NCI-H524 (cell line): ENCODE measurements at regions not wholly inside any gene's neighbourhood (a gene's known extent, or its start where the extent isn't known, plus 50 kb on each side); places are given as distances from the start of the nearest gene placed in this dataset.

ENCODE experiments used
- DNase-seq, 2 experiments: peaks; one replicate each; lab custom pipeline; 2025; lab: John Stamatoyannopoulos, UW

DNA sequence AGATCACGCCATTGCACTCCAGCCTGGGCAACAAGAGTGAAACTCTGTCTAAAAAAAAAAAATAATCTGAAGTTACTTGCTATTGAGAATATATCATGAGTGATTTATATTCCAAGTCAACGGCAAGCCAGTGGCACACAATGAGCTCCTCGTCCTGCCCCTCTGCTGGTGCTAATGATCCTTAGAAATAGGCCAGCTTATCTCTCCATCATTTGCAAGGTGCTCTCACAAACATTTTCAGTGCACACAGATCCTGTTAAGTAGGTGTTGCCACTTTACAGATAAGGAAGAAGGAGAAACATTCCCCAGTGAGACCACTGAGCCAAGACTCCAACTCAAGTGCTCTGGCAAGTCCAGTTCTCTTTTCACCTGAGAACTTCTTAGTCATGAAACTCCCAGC is 91.3 kb upstream of the GPR45 start:
- DNase-seq: no peak

- no peak for DNase-seq
Measured at GRCh38 chr2:105154119-105154818, 87.3 kb upstream of the GPR45 start.

GRCh38 chr2:105156166-105156565 is 85.4 kb upstream of the GPR45 start:
- DNase-seq: no peak

DNA sequence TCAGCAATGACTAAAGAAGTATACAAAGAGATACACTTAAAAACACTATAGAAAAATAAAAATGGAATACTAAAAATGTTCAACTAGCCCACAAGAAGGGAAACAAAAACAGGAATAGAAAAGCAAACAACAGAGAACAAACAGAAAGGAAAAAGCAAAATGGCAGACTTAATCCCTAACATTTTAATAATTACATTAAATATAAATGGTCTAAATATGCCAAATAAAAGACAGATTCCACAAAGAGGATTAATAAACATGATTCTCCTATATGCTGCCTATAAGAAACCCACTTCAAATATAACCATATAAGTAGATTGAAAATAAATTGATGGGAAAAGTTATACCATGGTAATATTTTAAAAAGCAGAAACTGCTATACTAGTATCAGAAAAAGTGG is 83.5 kb upstream of the GPR45 start:
- DNase-seq: no peak

GRCh38 chr2:105166688-105167087 is 74.9 kb upstream of the GPR45 start:
- no peak for DNase-seq

DNA sequence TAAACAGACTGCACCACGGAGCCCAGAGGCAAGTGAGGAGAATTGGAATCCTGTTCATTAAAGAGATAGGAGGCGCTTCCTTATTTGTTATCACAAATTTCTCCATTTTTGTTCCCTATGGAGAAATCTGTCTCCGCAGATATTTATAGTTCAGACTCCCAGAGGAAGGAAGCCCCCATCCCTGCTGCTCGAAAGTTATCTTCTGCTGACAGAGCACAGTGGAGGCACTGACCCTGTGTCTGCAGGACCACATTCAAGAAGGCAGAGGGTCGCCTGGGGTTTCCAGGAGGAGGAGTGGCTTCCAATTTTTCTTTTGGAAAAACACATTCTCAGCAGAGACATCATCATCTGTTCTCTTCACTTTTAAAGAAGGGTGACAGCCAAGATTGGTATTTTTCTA is 73.0 kb upstream of the GPR45 start:
- DNase-seq: no peak

DNA sequence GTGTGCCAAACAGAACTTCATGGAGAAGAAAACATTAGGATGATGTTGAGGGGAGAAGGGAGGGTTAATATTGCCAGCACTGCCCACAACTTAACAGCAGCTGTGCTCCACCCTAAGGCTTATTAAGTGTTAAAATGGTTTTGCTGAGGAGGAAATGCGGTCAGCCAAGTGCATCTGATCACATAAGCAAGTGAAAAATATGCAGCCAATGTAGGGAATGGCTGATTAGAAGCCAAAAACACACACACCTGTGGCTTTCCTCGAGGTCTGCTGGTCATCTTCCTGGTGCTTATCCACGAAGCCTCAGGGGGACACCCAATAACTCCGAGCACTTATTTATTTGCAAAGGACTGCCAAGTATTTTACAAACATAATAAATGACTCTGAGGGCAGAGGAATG is 66.3 kb upstream of the GPR45 start:
- DNase-seq: no peak

GRCh38 chr2:105176429-105176828 is 65.1 kb upstream of the GPR45 start:
- DNase-seq: no peak

- no peak for DNase-seq
Measured at GRCh38 chr2:105177008-105177407, 64.5 kb upstream of the GPR45 start.

DNA sequence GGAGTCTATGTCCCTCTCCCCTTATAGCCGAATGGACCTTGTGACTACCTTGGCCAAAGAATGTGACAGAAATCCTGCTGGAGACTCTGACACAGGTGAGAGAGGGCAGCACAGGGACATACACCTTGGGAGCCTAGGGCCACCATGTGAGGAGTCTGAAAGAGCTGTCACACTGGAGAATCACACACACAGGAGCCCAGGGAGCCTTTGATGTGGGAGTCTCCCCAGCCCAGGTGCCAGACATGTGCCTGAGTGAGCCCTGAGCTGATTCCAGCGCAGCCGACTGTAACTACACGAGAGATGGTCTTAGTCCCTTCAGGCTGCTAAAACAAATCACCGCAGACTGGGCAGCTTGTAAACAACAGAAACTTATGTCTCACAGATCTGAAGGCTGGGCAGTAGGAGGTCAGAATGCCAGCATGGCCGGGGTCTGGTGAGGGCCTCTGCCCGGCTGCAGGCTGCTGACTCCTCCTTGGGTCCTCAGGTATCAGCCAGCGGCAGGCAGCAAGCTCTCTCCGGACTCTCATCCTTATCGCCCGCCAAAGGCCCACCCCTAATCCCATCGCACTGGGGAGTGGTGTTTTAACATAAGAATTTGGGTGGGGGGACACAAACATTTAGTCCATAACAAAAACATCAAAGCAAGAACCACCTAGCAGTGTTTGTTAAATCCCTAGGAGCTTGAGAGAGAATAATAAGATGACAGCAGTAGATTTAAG is 63.8 kb upstream of the GPR45 start:
- DNase-seq: no peak

DNA sequence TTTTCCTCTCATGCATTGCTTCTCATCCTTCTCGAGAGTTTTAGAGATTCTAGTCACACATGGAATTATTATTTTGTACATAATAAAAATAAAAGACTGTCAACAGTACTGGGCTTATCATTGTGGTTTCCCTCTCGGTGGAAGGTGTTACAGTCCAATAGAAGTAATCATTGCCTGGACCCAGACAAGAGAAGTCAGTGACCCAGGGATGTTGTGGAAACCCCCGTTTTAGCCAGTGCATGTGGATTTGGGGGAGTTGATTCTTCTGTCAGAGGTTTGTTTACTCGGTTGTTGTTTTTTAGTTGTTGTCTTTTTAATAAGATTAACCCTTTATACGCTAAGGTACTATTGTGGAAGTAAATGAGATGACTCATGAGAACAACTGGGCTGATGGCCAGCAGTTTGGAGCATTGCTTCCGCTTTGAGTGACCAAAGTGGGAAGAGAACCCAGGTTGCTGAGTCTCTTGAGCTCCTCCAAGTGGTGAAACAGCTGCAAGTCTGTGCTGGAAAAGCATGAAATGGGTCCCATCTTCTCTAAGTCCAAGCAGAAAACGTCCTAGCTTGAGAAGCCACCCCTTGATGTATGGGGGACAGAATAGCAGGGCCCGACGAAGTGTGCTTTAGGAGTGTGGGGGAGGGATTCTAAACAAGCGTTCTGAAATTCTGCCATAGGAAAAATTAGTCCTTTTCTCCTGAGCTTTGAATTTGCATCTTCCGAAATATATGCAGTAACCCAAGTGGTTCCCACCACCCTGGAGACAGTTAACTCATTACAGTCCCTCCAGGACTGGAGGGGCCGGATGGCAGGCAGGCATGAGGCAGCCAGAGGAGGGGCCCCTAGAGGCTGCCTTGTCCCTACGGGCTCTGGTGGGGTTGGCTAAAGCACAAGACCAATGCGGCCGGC is 61.8 kb upstream of the GPR45 start:
- peak in 1 of 2 experiments; percentile 28 for DNase-seq

DNA sequence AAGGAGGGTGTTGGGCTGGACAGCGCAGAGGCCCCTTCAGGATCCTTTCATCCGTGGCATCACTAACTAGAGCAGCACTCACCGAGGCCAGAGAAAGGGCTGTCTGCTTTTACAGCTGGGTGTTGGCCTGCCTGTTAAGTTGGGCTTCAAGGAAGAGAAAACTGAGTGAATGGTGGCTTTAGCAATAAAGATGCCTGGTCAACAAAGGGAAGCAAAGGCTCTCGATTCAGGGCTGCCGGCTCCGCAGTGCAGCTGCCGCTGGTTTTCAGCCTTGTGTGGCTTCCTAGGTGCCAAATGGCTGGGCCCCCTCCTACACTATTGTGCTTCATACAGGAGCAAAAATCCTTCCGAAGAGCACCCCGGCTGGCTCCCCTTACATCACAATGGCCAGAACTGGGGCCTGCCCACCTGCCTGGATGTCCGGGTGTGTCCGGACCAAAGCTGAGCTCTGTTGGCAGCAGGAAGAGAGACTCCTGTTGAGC is 61.0 kb upstream of the GPR45 start:
- no peak for DNase-seq

DNA sequence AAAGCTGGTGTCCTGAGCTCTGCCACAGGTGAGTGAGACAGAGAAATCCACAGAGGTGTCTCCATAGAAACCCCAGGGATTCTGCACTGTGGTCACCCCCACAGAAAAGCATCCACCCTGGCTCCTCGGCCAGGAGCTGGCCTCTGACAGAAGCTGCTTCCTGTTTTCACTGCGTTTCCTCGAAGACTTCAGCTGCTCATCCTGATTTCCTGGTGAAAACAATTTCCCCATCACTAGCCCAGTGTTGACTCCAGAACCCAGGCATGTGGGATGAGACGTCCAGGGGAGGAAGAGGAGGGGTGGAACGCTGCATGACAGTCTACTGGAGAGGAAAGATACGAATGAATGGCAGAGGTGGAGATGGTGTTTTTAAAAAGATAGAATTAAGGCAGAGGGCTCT is 60.3 kb upstream of the GPR45 start:
- no peak for DNase-seq

GRCh38 chr2:105183555-105184323 is 57.8 kb upstream of the GPR45 start:
- no peak for DNase-seq

DNA sequence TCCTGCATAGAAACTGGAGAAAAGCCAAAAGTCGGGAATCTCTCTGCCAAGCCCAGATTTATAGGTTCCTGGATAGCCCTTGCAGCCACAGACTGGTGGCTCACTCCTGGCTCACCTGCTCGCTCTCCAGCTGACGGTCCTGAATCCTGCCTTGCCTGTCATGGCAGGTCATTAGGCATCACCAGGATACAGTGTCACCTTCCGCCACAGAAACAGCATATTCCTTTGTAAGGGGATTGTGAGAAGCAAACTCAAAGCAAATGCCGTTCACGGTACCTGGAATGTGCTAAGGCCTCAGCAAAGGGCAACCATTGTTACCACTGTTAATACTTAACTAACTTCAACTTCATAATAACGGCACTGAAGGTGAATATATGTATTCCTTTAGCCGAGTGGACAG is 57.1 kb upstream of the GPR45 start:
- DNase-seq: no peak

DNA sequence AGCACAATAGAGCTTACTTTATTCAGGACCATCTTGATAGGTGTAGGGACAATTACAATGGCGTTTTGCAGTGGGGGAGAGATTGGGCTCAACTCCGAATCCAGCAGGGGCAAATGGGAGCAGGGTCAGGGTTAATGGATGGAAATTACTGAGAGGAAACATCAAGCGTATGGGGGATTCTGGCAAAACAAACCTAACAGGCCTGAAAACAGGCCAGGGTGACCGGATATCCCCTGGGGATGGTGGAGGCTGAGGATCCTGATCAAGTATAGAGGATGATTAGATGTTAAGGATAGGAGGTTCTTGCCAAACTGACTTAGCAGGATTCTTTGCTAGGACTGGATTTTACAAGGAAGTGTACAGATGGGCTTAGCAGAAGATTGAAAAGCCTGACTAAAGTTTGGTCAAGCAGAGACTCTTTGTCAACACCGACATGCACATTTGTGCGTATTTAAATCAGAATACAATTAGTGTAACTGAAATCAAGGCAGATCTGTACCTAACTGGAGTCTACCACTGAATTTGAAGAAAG is 54.5 kb upstream of the GPR45 start:
- DNase-seq: no peak

DNA sequence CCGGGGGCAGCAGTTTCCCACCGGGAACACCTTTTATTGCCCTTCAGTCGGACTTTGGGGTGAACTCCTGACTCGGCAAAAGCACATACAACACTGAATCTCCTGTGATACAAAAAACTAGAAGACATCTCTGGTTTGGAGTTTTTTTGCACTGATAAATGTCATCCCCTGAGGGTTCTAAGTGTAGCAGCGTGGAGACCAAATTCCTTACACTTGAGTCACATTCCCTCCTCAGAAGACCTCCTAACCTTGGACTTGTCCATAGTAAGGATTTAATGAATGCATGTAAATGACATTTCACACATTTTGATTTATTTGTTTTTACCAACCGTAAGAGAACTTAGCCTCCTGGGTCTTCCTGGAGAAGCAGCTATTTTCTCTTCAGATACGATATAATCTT is 54.0 kb upstream of the GPR45 start:
- no peak for DNase-seq

DNA sequence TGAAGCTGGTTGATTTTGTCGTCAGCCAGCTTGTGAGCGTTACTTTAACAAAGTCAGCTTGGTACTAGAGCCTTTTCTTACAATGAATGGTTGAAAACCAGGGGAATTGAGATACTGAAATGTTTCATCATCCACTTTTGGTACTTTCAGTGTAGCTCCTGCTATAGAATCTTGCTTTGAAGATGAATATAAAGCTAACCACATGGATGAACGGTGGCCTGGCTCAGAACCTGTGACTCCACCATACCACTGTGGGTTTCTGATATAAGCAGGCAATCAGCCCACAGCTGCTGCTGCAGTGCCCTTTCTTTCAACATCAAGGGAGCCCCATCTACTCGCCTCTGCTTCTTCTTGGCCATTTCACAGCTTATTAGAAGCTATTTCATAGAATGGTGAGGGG is 53.2 kb upstream of the GPR45 start:
- DNase-seq: no peak
